ENCODE measurements at regions not wholly inside any gene's neighbourhood (a gene's known extent, or its start where the extent isn't known, plus 50 kb on each side); places are given as distances from the start of the nearest gene placed in this dataset.

DNA sequence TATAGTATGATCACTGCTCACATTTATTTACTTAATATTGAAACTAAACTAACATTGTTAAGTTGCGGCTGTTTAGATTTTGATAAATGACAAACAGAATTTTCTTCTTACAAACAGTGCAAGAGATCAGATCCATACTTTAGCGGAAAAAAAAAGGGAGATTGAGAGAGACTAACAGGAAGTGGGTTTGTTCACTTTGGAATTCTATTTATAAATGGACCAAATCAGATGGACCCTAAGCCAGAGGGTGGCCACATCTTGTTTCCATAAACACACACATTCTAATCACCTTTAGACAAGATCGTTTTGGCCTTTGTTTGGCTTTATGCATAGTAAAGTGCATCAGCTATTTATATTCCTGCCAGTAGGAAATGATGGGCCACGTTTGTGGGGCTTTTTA is 381.4 kb upstream of the CD180 start:
- TF ChIP-seq POLR2A (IDR thresholded peaks at IDR 0.05; ENCODE audit: low read depth, low read length), result no peak
- TF ChIP-seq, protein P1, sequence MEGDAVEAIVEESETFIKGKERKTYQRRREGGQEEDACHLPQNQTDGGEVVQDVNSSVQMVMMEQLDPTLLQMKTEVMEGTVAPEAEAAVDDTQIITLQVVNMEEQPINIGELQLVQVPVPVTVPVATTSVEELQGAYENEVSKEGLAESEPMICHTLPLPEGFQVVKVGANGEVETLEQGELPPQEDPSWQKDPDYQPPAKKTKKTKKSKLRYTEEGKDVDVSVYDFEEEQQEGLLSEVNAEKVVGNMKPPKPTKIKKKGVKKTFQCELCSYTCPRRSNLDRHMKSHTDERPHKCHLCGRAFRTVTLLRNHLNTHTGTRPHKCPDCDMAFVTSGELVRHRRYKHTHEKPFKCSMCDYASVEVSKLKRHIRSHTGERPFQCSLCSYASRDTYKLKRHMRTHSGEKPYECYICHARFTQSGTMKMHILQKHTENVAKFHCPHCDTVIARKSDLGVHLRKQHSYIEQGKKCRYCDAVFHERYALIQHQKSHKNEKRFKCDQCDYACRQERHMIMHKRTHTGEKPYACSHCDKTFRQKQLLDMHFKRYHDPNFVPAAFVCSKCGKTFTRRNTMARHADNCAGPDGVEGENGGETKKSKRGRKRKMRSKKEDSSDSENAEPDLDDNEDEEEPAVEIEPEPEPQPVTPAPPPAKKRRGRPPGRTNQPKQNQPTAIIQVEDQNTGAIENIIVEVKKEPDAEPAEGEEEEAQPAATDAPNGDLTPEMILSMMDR (IDR thresholded peaks at IDR 0.05; ENCODE audit: extremely low read depth in 1 of 2, insufficient read depth in 1 of 2, low read depth in 1 of 2, low read length in 2 of 2), result no peak
- TF ChIP-seq JUN (IDR thresholded peaks at IDR 0.05; ENCODE audit: borderline replicate concordance, insufficient read depth, insufficient read length, low read depth), result no peak

All from endothelial cell of umbilical vein (primary cell).